GM12874 (cell line): ENCODE measurements at regions not wholly inside any gene's neighbourhood (a gene's known extent, or its start where the extent isn't known, plus 50 kb on each side); places are given as distances from the start of the nearest gene placed in this dataset.

Source experiments
- TF ChIP-seq, protein P1 (sequence below): IDR thresholded peaks from 2 replicates; pipeline ENCODE4 v1.5.1; 2011; ENCODE audit warnings: low read depth, mild to moderate bottlenecking, control low read depth, low read length, moderate library complexity; ENCODE audit not compliant: insufficient read depth

DNA sequence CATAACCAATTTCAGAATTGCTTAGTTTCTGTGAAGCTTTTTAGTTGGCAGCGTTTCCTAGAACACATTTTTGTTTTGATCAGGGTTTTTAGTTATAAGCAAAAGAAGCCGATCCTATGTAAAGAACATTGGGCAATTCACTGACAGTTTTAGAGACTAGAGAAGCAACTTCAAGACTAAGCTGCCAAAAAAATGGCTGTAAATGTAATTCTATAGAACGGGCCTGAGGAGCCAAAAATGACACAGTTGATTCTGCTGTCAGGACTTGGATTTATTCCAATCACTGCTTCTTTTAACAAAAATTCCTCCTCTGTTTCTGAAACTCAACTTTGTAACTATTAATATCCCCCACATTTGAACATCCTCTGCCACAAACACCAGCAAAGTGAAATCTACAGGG lies 236.0 kb upstream of the EYS start:
- TF ChIP-seq, protein P1, sequence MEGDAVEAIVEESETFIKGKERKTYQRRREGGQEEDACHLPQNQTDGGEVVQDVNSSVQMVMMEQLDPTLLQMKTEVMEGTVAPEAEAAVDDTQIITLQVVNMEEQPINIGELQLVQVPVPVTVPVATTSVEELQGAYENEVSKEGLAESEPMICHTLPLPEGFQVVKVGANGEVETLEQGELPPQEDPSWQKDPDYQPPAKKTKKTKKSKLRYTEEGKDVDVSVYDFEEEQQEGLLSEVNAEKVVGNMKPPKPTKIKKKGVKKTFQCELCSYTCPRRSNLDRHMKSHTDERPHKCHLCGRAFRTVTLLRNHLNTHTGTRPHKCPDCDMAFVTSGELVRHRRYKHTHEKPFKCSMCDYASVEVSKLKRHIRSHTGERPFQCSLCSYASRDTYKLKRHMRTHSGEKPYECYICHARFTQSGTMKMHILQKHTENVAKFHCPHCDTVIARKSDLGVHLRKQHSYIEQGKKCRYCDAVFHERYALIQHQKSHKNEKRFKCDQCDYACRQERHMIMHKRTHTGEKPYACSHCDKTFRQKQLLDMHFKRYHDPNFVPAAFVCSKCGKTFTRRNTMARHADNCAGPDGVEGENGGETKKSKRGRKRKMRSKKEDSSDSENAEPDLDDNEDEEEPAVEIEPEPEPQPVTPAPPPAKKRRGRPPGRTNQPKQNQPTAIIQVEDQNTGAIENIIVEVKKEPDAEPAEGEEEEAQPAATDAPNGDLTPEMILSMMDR = no peak

DNA sequence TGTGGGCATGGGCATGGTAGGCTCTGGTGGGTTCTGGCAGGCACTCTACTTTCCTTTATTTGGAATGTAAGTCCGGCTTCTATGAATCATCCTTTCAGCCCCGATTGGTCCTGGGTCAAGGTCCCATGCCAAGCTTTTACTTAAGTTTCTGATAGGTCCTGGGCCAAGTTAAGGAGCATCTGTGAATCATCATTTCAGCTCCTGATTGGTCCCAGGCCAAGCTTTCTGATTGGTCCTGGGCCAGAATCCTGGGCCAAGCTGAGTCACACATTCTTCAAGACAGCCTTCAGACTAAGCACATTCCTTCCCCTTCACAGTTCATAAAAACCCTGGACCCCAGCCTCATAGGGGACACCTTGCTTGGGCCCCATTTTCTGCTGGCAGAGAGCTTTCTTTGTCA lies 231.0 kb upstream of the EYS start:
- TF ChIP-seq, protein P1 = no peak

DNA sequence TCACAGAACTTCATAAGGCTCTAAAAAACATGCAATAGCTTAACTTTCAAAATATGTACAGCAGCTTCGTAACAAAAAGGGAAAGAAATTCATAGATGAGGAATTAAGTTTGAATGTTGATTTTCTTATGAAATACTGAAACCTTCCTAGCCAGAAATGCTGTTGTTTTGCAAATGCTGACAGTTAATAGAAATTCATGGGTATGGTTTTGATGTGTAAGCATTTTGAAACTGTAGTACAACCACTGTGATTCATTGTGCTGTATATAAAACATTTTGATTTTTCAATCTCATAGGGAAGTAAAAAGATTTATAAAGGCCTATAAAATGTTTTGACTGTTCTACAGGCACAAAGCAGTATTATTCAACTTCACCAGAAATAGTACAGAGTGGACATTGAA lies 228.4 kb upstream of the EYS start:
- TF ChIP-seq, protein P1 = no peak

DNA sequence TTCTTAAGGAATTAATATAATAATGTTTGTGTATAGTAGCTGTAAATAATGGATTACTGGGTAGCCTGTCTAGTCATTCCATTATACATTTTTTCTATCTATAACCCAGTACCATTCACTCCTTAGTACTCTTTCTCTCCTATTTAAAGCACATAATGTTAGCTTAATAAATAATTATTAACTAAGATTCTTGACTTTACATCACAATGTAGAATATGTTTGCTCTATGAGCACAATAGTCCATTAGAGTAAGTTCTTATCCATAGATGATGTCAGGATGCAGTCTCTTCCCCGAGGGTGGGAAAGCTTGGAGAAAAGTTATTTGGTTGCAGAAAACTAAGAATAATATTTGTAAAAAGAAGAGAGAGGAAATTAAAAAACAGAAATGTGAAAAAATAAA lies 226.4 kb upstream of the EYS start:
- TF ChIP-seq, protein P1 = no peak

DNA sequence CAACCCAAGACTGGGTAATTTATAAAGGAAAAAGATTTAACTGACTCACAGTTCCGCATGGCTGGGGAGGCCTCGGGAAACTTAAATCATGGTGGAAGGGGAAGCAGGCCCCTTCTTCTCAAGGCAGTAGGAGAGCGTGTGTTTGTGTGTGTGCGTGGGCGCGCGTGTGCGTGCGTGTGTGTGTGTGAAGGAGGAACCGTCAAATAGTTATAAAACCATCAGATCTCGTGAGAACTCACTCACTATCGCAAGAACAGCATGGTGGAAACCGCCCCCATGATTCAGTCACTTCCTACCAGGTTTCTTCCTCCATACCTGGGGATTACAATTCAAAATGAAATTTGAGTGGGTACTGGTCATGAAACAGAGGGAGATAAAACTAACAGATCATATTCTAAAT lies 220.1 kb upstream of the EYS start:
- TF ChIP-seq, protein P1 = no peak

DNA sequence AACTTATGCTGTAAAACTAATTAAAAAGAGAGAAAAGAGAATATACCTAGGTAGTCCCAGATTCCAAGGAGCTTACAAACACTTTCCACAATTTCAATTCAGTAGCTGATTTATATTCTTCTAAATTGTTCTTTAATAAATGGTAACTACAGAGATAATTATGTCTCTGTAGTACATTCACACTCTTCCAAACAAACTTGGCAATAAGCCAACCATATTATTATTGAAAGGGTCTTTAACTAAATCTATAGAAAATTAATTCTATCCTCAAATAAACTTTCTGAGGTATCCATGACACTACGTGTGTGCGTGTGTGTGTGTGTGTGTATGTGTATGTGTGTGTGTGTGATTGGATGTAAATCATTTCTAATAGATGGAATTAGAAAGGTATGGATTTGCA lies 217.4 kb upstream of the EYS start:
- TF ChIP-seq, protein P1 = no peak

DNA sequence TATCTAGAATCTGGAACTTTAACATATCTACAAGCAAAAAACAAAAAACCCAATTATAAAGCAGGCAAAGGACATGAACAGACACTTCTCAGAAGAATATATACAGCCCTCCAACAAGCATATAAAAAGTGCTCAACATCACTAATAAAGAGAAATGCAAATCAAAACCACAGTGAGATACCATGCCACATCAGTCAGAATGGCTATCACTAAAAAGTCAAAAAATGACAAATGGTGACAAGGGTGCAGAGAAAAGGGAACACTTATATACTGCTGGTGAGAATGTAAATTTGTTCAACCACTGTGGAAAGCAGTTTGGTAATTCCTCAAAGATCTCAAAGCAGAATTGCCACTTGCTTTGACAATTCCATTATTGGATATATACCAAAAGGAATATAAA lies 215.0 kb upstream of the EYS start:
- TF ChIP-seq, protein P1 = no peak

DNA sequence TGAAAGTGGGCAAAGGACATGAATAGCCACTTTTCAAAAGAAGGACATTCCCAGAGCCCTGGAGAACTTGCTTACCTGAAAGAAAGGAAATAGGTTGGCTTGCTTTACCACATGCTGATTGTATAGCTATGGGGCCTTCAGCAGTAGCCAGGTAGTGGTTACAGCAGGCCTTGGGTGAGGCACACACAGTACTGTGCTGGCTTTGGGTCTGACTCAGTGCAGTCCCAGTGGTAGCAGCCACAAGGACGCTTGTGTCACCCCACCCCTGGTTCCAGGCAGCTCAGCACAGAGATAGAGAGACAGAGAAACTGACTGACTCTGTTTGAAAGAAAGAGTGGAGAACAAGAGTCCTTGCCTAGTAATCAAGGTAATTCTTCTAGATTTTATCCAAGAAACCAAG lies 201.0 kb upstream of the EYS start:
- TF ChIP-seq, protein P1 = no peak
